Testis (tissue), 2 donors: ENCODE measurements at regions not wholly inside any gene's neighbourhood (a gene's known extent, or its start where the extent isn't known, plus 50 kb on each side); places are given as distances from the start of the nearest gene placed in this dataset.

Source experiments
- POLR2A ChIP-seq: fragments of 450-650 bp; IDR thresholded peaks from one replicate; pipeline ENCODE4 v1.6.1; 2017; ENCODE audit warnings: antibody characterized with exemption, mild to moderate bottlenecking, moderate library complexity
- TF ChIP-seq, protein P1 (sequence below), 3 experiments: fragments of 450-650 bp in 2 of 3; fragments of 200-600 bp in 1 of 3; sonication (generic) in 1 of 3; IDR thresholded peaks; one replicate each; pipeline ENCODE4 v1.5.1; 2016 to 2019; ENCODE audit warnings: antibody characterized with exemption in 3 of 3, mild to moderate bottlenecking in 2 of 3, moderate library complexity in 1 of 3

DNA sequence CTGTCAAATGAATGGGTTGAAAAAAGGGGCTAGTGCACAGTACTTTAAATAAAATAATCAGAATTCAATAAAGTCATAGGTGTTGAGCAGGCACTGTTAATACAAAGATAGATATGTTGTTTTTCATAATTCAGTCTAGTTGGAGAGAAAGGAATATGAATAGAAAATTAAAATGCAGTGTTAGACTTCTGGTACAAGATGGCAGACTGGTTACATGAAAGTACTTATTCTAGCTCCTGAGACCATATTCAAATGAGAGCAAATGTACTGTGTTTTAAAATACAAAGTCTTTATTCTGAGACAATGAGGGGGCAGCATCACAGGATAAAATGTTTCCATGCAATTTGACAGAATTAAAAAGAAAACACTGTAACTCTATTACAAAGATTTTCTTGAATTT is 542.1 kb downstream of the COL11A1 start:
- TF ChIP-seq, protein P1, sequence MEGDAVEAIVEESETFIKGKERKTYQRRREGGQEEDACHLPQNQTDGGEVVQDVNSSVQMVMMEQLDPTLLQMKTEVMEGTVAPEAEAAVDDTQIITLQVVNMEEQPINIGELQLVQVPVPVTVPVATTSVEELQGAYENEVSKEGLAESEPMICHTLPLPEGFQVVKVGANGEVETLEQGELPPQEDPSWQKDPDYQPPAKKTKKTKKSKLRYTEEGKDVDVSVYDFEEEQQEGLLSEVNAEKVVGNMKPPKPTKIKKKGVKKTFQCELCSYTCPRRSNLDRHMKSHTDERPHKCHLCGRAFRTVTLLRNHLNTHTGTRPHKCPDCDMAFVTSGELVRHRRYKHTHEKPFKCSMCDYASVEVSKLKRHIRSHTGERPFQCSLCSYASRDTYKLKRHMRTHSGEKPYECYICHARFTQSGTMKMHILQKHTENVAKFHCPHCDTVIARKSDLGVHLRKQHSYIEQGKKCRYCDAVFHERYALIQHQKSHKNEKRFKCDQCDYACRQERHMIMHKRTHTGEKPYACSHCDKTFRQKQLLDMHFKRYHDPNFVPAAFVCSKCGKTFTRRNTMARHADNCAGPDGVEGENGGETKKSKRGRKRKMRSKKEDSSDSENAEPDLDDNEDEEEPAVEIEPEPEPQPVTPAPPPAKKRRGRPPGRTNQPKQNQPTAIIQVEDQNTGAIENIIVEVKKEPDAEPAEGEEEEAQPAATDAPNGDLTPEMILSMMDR (IDR thresholded peaks at IDR 0.05) = no peak
- TF ChIP-seq POLR2A = no peak
